Effector memory CD8-positive, alpha-beta T cell (primary cell): ENCODE measurements at regions not wholly inside any gene's neighbourhood (a gene's known extent, or its start where the extent isn't known, plus 50 kb on each side); places are given as distances from the start of the nearest gene placed in this dataset.

Source experiments
- ATAC-seq: fragments of 150-1000 bp; cut with Tn5 transposase; replicated peaks from 2 replicates; pipeline ENCODE4 v1.10.0; 2021; ENCODE audit warnings: mild to moderate bottlenecking, moderate library complexity
- DNase-seq, 3 experiments: peaks; one replicate each; pipeline ENCODE4 v3.0.0; 2021
- H3K27ac Mint-ChIP-seq, 2 donors: one replicate each; pipeline ENCODE4 v1.8.0; 2022; ENCODE audit warnings: mild to moderate bottlenecking in 2 of 2, mixed read lengths in 2 of 2, moderate library complexity in 2 of 2
- H3K27me3 Mint-ChIP-seq, 2 donors: one replicate each; pipeline ENCODE4 v1.8.0; 2022; ENCODE audit warnings: mixed read lengths in 2 of 2
- H3K36me3 Mint-ChIP-seq: one replicate; pipeline ENCODE4 v1.8.0; 2022; ENCODE audit warnings: mild to moderate bottlenecking, moderate library complexity, mixed read lengths; ENCODE audit not compliant: insufficient read depth
- H3K4me1 Mint-ChIP-seq, 2 donors: one replicate each; pipeline ENCODE4 v1.8.0; 2022; ENCODE audit warnings: low read depth in 2 of 2, mixed read lengths in 2 of 2
- H3K4me3 Mint-ChIP-seq, 2 donors: one replicate each; pipeline ENCODE4 v1.8.0; 2022; ENCODE audit warnings: mild to moderate bottlenecking in 2 of 2, mixed read lengths in 2 of 2, moderate library complexity in 2 of 2
- H3K9me3 Mint-ChIP-seq, 2 donors: one replicate each; pipeline ENCODE4 v1.8.0; 2022; ENCODE audit warnings: mixed read lengths in 2 of 2

- no peak overlapping the region for H3K4me3 Mint-ChIP-seq
- no peaks in the 10 kb centered on the region for H3K36me3 Mint-ChIP-seq
- DNase-seq (no peak), ATAC-seq (no peak)
- peaks cover 0 to 3% of the 10 kb centered on the region in 2 donors for H3K27me3 Mint-ChIP-seq
- no peak overlapping the region for H3K27ac Mint-ChIP-seq
- H3K4me1 Mint-ChIP-seq, result no peaks in the 10 kb centered on the region
- no peaks in the 10 kb centered on the region for H3K9me3 Mint-ChIP-seq
Observed at GRCh38 chr10:130553826-130554225, 417.6 kb downstream of the GLRX3 start.

- H3K27me3 Mint-ChIP-seq, result no peaks in the 10 kb centered on the region
- DNase-seq, result no peak
- no peaks in the 10 kb centered on the region for H3K9me3 Mint-ChIP-seq
- H3K4me3 Mint-ChIP-seq, result no peak overlapping the region
- no peaks in the 10 kb centered on the region for H3K4me1 Mint-ChIP-seq
- ATAC-seq, result no peak
- H3K36me3 Mint-ChIP-seq, result no peaks in the 10 kb centered on the region
- H3K27ac Mint-ChIP-seq, result no peak overlapping the region
Observed at GRCh38 chr10:130554701-130555410, 418.7 kb downstream of the GLRX3 start.

GRCh38 chr10:130555411-130555750, 419.2 kb downstream of the GLRX3 start:
- Mint-ChIP-seq H3K9me3 (no peaks in the 10 kb centered on the region), H3K4me3 (no peak overlapping the region), H3K27ac (no peak overlapping the region), H3K36me3 (no peaks in the 10 kb centered on the region), H3K27me3 (no peaks in the 10 kb centered on the region), H3K4me1 (no peaks in the 10 kb centered on the region)
- ATAC-seq (no peak), DNase-seq (no peak)

DNA sequence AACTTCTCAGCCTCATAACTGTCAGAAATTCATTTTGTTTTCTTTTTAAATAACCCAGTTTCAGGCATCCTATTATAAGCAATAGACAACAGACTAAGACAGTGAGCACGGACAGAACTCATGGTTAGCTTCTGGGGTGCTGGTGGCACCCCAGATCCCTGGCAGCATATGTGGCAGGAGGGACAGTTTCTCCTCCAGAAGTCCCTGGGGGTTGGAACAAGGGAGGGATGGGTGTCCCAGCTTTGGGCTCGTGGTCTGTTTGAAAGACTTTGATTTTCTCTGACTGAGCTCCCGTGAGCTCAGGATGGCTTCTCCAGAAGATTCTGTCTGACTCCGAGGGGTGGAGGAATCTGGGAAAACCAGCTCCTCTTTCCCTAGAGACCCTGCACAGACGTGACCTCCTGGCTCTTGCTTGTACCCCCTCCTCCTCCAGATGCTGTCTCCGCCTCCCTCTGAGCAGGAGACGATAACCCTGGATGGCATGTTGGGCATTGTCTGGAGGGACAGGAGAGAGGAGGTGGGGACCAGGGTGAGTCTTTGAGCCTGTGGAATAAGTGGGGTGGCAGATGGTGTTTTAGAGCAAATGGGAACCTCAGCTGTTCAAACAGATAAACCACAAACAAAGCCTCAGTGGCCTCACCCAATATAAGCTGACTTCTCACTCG, 421.1 kb downstream of the GLRX3 start:
- DNase-seq (no peak), ATAC-seq (no peak)
- Mint-ChIP-seq H3K27me3 (no peaks in the 10 kb centered on the region), H3K4me1 (no peaks in the 10 kb centered on the region), H3K4me3 (no peak overlapping the region), H3K27ac (no peak overlapping the region), H3K36me3 (no peaks in the 10 kb centered on the region), H3K9me3 (no peaks in the 10 kb centered on the region)

- Mint-ChIP-seq H3K36me3 (no peaks in the 10 kb centered on the region), H3K9me3 (no peaks in the 10 kb centered on the region), H3K4me3 (no peak overlapping the region), H3K4me1 (no peaks in the 10 kb centered on the region), H3K27ac (no peak overlapping the region), H3K27me3 (no peaks in the 10 kb centered on the region)
- no peak for ATAC-seq
- no peak for DNase-seq
Observed at GRCh38 chr10:130558746-130559546, 422.8 kb downstream of the GLRX3 start.

GRCh38 chr10:130559547-130559880, 423.3 kb downstream of the GLRX3 start:
- Mint-ChIP-seq H3K27ac (no peak overlapping the region), H3K4me1 (no peaks in the 10 kb centered on the region), H3K36me3 (no peaks in the 10 kb centered on the region), H3K27me3 (no peaks in the 10 kb centered on the region), H3K4me3 (no peak overlapping the region), H3K9me3 (no peaks in the 10 kb centered on the region)
- ATAC-seq (no peak), DNase-seq (no peak)

GRCh38 chr10:130560116-130560515, 423.9 kb downstream of the GLRX3 start:
- peaks cover 0 to 2% of the 10 kb centered on the region in 2 donors for H3K9me3 Mint-ChIP-seq
- DNase-seq (no peak), ATAC-seq (no peak)
- no peaks in the 10 kb centered on the region for H3K27me3 Mint-ChIP-seq
- no peak overlapping the region for H3K27ac Mint-ChIP-seq
- no peaks in the 10 kb centered on the region for H3K4me1 Mint-ChIP-seq
- no peaks in the 10 kb centered on the region for H3K36me3 Mint-ChIP-seq
- H3K4me3 Mint-ChIP-seq, result no peak overlapping the region

DNA sequence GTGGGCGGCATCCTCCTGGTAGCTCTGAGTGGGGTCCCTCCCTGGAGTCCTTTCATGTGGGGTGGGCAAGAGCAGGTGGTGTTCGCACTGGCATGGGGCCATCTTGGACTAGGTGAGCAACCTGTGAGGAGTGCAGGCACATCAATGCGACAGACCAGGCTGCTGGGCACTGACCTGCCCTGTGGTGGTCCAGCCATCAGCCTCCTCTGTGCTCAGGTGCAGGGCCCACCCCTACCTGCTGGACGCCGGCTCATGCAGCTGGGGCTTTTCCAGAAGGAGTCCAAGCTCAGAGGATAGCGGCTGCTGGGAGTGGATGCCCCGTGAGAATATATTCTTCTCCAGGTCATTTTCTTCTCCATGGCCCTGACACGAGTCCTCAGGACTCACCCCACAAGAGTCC, 424.4 kb downstream of the GLRX3 start:
- no peaks in the 10 kb centered on the region for H3K4me1 Mint-ChIP-seq
- H3K36me3 Mint-ChIP-seq, result no peaks in the 10 kb centered on the region
- H3K27ac Mint-ChIP-seq, result no peak overlapping the region
- ATAC-seq (no peak), DNase-seq (no peak)
- H3K4me3 Mint-ChIP-seq, result no peak overlapping the region
- H3K9me3 Mint-ChIP-seq, result peaks cover 0 to 4% of the 10 kb centered on the region in 2 donors
- no peaks in the 10 kb centered on the region for H3K27me3 Mint-ChIP-seq

GRCh38 chr10:130561681-130562080, 425.5 kb downstream of the GLRX3 start:
- Mint-ChIP-seq H3K36me3 (no peaks in the 10 kb centered on the region), H3K27ac (no peak overlapping the region), H3K4me3 (no peak overlapping the region), H3K9me3 (peaks cover 0 to 4% of the 10 kb centered on the region in 2 donors), H3K4me1 (no peaks in the 10 kb centered on the region), H3K27me3 (no peaks in the 10 kb centered on the region)
- ATAC-seq (no peak), DNase-seq (no peak)

GRCh38 chr10:130567011-130567410, 430.8 kb downstream of the GLRX3 start:
- Mint-ChIP-seq H3K4me3 (no peak overlapping the region), H3K27me3 (no peaks in the 10 kb centered on the region), H3K9me3 (peaks cover 0 to 6% of the 10 kb centered on the region in 2 donors), H3K27ac (no peak overlapping the region), H3K4me1 (no peaks in the 10 kb centered on the region), H3K36me3 (no peaks in the 10 kb centered on the region)
- DNase-seq, result no peak
- no peak for ATAC-seq

DNA sequence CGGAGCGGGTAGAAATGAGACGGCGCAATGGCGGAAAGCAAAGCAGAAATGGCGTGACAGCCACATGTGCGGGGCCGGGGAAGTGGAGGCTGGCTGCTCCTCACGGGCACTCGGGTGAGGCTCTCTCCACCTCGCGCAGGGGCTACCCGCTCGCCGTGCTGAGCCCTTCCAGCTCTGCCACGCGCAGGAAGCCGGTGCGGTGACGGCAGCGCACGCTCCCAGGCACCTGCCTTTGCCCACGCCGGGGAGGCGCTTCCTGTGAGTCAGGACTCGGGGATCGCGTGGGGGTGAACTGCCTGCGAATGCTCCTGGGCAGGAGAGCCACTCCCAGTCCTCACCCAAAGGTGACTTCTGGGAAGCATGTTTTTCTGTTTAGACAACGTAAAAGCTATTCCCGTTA, 431.2 kb downstream of the GLRX3 start:
- Mint-ChIP-seq H3K27me3 (no peaks in the 10 kb centered on the region), H3K4me1 (no peaks in the 10 kb centered on the region), H3K9me3 (peaks cover 0 to 6% of the 10 kb centered on the region in 2 donors), H3K27ac (no peak overlapping the region), H3K4me3 (no peak overlapping the region), H3K36me3 (no peaks in the 10 kb centered on the region)
- ATAC-seq, result no peak
- no peak for DNase-seq

DNA sequence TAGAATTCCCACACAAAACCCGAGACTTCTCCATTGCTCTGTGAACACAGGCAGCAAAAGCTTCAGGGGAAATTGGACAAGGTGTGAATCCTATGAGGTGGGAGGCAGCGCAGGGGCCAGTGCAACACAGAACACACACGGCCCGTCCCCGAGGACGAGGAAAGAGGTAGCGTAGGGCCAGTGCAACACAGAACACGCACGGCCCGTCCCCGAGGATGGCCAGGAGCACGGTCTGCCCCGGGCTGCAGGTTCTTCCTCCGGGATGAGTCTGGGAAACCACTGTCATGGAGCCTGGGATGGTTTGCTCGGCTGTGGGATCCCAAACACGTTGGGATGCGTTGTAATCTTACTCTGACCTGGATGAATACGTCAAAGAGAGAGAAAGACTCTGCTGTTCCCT, 432.1 kb downstream of the GLRX3 start:
- ATAC-seq (no peak), DNase-seq (no peak)
- Mint-ChIP-seq H3K27ac (no peak overlapping the region), H3K4me3 (no peak overlapping the region), H3K4me1 (no peaks in the 10 kb centered on the region), H3K27me3 (no peaks in the 10 kb centered on the region), H3K36me3 (no peaks in the 10 kb centered on the region), H3K9me3 (peaks cover 0 to 6% of the 10 kb centered on the region in 2 donors)

DNA sequence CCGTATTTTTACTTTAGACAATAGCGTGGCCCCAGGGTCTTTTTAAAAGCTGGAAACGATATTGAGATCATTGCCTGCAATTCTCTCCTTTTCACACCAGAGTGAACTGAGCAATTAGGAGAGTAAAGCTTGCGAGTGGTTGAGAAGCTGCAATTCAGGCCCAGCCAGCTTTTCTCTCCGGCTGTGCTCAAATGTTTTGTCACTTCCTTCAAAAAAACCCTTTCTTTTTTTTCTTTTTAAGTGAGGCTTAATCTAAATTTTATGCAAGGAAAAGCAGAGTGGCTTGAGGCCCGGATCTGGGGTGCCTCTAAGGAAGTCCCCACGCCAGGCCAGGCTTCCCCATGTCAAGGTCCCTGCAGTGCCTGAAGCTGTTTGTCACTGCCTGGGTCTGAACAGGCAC, 433.9 kb downstream of the GLRX3 start:
- Mint-ChIP-seq H3K9me3 (peaks cover 0 to 5% of the 10 kb centered on the region in 2 donors), H3K27ac (no peak overlapping the region), H3K4me3 (no peak overlapping the region), H3K4me1 (no peaks in the 10 kb centered on the region), H3K27me3 (no peaks in the 10 kb centered on the region), H3K36me3 (no peaks in the 10 kb centered on the region)
- no peak for DNase-seq
- no peak for ATAC-seq

DNA sequence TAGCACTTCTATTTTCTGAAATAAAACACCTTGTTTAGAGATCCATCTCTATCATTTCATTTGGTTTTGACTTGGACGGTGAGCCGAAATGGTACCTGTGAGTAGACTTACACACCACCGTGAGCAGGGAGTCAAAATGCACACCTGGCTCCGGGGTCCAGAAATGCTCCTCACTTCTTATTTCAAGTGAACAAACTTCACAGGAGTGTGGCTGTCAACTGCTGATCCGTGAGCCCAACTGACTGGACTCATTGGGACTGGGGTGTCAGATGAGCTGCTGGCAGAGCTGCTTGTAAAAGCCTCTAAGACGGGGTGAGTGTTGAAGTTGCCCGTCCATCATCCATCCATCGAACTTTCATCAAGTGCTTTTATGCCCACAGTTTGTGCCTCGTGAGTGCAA, 435.5 kb downstream of the GLRX3 start:
- Mint-ChIP-seq H3K4me1 (no peaks in the 10 kb centered on the region), H3K27ac (no peak overlapping the region), H3K4me3 (no peak overlapping the region), H3K27me3 (no peaks in the 10 kb centered on the region), H3K36me3 (no peaks in the 10 kb centered on the region), H3K9me3 (peaks cover 2 to 10% of the 10 kb centered on the region in 2 donors)
- no peak for ATAC-seq
- DNase-seq, result no peak
